Spinal cord (tissue), 9 donors: ENCODE measurements at regions not wholly inside any gene's neighbourhood (a gene's known extent, or its start where the extent isn't known, plus 50 kb on each side); places are given as distances from the start of the nearest gene placed in this dataset.

Experiments
- DNase-seq, 6 donors: peaks; one replicate each; pipeline versions ENCODE4 v3.0.0 to v3.0.0-alpha.2; 2013 to 2015; ENCODE audit warnings: low spot score in 6 of 6, low read depth in 4 of 6
- H3K27ac ChIP-seq: one replicate; pipeline ENCODE4 v1.5.1; 2013; ENCODE audit warnings: low read depth, low read length, control low read depth
- H3K27me3 ChIP-seq: one replicate; pipeline ENCODE4 v1.6.1; 2013; ENCODE audit warnings: low read length; ENCODE audit not compliant: control insufficient read depth, insufficient read depth
- H3K36me3 ChIP-seq: one replicate; pipeline ENCODE4 v1.6.1; 2013; ENCODE audit warnings: low read length; ENCODE audit not compliant: control insufficient read depth, insufficient read depth
- H3K4me1 ChIP-seq: one replicate; pipeline ENCODE4 v1.6.1; 2013; ENCODE audit warnings: low read length; ENCODE audit not compliant: control insufficient read depth, insufficient read depth
- H3K4me3 ChIP-seq: one replicate; pipeline ENCODE4 v1.5.1; 2013; ENCODE audit warnings: low read depth, low read length, control low read depth
- H3K9me3 ChIP-seq: one replicate; pipeline ENCODE4 v1.6.1; 2013; ENCODE audit warnings: low read length; ENCODE audit not compliant: control insufficient read depth, insufficient read depth
- WGBS: methylation state at CpG from one replicate; pipeline ENCODE4 v1.1.5; 2013; ENCODE audit warnings: missing lambda C conversion rate; ENCODE audit not compliant: insufficient coverage; 5-methylcytosine and 5-hydroxymethylcytosine counted together
- donor health status: healthy.

DNA sequence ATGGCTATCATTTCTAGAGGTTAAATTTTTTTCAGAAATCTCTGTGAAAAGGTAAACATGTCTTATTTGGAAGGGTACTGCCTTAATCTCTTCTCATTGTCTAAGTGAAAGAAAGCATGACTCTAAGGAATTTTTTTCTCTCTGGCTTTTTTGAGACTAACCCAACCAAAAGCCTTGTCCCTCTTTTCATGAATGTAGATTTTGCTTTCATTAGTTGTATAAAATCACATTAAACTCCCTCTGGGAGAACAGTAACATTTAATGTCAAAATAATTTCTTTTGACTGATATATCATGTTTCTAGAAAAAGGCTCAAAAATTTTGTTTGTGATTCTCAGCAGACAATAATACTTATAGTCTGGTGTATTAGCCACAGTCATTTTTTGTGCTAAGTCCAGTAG, 168.4 kb upstream of the SPOPL start:
- no peak for DNase-seq
- no peak overlapping the region for H3K4me3 ChIP-seq
- no peak overlapping the region for H3K27ac ChIP-seq
- no peaks in the 10 kb centered on the region for H3K27me3 ChIP-seq
- H3K36me3 ChIP-seq: no peaks in the 10 kb centered on the region
- no peaks in the 10 kb centered on the region for H3K4me1 ChIP-seq
- no peaks in the 10 kb centered on the region for H3K9me3 ChIP-seq

DNA sequence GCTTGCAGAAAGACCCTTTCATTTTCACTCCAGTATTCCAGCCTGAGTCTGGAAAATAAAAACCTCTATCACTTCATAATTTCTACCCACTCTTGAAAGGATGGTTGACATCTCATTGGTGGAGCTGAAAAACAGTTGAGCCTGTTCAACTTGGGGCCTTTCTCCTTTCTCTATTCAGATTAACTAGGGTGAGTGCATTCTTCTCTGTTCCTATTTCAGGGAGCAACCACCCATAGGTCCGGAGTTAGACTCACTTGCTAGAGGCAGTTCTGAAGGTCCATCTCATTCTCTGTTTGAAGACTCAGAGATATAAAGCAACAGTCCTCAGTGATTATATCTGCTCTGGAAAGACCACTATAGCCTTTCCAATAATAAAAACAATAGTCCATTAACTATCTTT, 167.9 kb upstream of the SPOPL start:
- 86% methylated on average over 1 of the region's 1 CpG for WGBS
- no peak for DNase-seq
- no peaks in the 10 kb centered on the region for H3K36me3 ChIP-seq
- no peak overlapping the region for H3K4me3 ChIP-seq
- H3K27ac ChIP-seq: no peak overlapping the region
- H3K9me3 ChIP-seq: no peaks in the 10 kb centered on the region
- H3K27me3 ChIP-seq: no peaks in the 10 kb centered on the region
- H3K4me1 ChIP-seq: no peaks in the 10 kb centered on the region

DNA sequence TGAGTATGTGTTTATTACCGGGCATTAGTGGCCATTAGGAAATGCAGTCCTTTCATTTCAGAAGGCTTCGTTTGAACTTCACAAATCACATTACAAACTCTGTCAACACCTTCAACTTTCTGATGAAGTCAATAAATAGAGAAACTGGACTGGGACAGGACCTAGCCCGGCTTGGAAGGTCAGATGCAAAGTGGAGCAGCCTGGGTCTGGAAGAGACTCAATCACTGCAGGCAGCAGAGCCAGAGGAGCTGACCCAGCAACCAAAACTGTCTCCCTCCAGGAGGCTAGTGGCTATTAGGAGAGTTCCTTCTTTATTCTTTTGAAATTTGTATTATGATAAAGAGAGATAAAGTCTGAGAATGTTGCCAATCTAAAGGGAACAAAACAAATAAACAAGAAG, 167.2 kb upstream of the SPOPL start:
- no CpG with 5 or more reads among the region's 3 CpGs for WGBS
- H3K4me3 ChIP-seq: no peak overlapping the region
- no peak for DNase-seq

DNA sequence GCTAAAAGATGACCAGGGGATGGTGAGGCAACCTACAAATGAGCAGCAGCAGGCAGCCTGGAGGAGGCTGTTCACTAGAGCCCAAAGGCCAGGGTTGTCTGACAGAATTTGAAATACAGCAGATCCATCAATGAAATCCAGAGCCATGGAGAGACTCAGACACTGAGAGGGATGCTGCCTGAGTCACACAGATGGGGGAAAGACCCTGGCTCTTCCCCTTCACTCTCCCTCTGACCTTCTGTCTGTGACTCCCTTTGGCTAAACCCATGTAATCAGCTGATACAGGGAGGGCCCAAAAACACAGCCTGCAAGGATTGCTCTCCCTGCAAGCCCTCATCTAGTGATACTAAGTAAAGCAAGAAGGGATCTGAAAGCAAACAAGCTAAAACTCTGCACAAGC, 166.5 kb upstream of the SPOPL start:
- no peaks in the 10 kb centered on the region for H3K9me3 ChIP-seq

More for the DNA sequence above, 167.2 kb upstream of the SPOPL start:
- Histone ChIP-seq H3K9me3 (no peaks in the 10 kb centered on the region), H3K36me3 (no peaks in the 10 kb centered on the region), H3K27me3 (no peaks in the 10 kb centered on the region), H3K4me1 (no peaks in the 10 kb centered on the region), H3K27ac (no peak overlapping the region)

DNA sequence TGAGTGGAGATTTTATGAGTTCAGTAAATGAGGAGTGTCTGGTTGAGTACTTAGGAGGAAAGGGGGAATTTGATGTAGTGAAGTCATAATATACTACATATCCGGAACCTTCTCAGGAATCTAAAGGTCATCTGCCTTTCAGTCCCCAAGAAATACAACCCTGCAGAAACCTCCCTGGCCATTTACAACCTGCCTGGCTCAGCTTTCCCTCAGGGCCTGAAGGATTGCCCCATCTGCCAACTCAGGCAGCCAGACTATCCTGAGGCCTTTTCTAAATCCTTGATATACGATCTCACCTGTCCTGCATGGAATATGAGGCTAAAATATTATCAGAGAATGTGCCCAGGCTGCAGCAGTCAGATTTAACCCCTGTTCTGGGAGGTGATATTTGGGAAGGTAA, 165.4 kb upstream of the SPOPL start:
- DNase-seq: no peak
- H3K36me3 ChIP-seq: no peaks in the 10 kb centered on the region
- H3K4me1 ChIP-seq: no peaks in the 10 kb centered on the region
- H3K4me3 ChIP-seq: no peak overlapping the region
- no peaks in the 10 kb centered on the region for H3K9me3 ChIP-seq
- no peak overlapping the region for H3K27ac ChIP-seq
- WGBS: 100% methylated on average over 2 of the region's 2 CpGs
- no peaks in the 10 kb centered on the region for H3K27me3 ChIP-seq

More for the DNA sequence above, 166.5 kb upstream of the SPOPL start:
- DNase-seq: no peak
- Histone ChIP-seq H3K4me1 (no peaks in the 10 kb centered on the region), H3K36me3 (no peaks in the 10 kb centered on the region), H3K27ac (no peak overlapping the region), H3K27me3 (no peaks in the 10 kb centered on the region), H3K4me3 (no peak overlapping the region)

DNA sequence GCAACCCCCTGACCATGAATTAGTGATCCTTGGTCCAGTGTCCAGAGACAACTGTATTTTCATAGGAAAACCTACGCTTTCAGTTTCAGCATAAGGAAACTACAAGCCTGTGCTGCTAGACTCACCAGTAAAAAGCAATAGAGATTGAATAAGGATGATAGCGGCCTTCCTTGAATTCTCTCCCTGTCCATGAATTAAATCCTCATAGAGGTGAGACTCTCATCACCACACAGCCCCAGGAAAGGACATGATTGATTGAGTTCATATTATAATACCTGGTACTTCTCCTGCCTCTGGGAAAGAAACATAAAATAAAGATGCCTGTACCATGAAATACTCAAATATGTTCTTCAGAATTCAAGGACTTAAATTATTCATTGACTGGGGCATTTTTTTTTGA, 146.3 kb upstream of the SPOPL start:
- peak in 1 of 6 donors; percentile 56 for DNase-seq
- H3K27ac ChIP-seq: no peak overlapping the region
- no CpG with 5 or more reads among the region's 2 CpGs for WGBS

DNA sequence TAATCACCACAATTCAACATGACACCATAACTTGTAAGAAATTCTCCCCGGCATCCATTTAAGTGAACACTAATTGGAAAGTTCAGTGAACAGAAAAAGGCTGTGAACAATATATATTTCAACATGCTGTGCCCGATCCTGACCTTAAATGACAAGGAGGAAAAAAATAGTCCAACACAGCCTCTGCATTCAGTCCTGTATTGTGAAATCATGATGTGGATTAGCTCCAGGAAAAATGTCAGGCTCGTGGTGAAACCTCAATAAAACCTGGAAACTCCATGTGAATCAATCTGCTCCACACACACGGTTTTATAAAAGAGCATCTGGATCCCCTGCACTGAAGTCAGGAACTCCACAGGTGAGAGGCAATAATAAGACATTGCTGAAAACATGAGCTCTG, 145.4 kb upstream of the SPOPL start:
- Histone ChIP-seq H3K4me1 (no peaks in the 10 kb centered on the region), H3K27ac (no peak overlapping the region), H3K36me3 (no peaks in the 10 kb centered on the region), H3K27me3 (no peaks in the 10 kb centered on the region), H3K4me3 (no peak overlapping the region), H3K9me3 (no peaks in the 10 kb centered on the region)
- WGBS: 15% methylated on average over 2 of the region's 4 CpGs
- peak in 2 of 6 donors; percentile 4 to 65 for DNase-seq

More for the DNA sequence above, 146.3 kb upstream of the SPOPL start:
- Histone ChIP-seq H3K27me3 (no peaks in the 10 kb centered on the region), H3K4me1 (no peaks in the 10 kb centered on the region), H3K9me3 (no peaks in the 10 kb centered on the region), H3K4me3 (no peak overlapping the region), H3K36me3 (no peaks in the 10 kb centered on the region)

DNA sequence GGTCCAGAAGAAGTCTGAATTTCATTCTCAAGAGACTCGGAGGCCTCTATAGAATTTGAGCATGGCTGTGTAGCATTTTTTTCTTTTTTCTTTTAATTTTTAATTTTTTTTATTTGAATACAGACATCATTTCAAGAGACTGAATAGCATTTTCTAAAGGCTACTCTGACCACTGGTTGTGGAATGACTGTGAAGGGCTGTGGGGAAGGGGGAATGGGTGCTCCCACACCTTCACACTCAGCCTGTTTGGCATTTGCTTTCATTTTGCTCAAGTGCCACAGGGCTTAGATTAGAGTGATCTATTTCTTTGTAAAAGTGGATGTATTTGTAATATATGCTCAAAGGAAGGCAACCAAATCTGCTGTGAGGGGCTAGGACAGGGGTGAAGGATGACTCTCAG, 142.0 kb upstream of the SPOPL start:
- Histone ChIP-seq H3K36me3 (no peaks in the 10 kb centered on the region), H3K4me1 (no peaks in the 10 kb centered on the region), H3K27ac (no peak overlapping the region), H3K4me3 (no peak overlapping the region), H3K9me3 (no peaks in the 10 kb centered on the region), H3K27me3 (no peaks in the 10 kb centered on the region)
- WGBS: no CpG with 5 or more reads among the region's 1 CpG
- DNase-seq: no peak

DNA sequence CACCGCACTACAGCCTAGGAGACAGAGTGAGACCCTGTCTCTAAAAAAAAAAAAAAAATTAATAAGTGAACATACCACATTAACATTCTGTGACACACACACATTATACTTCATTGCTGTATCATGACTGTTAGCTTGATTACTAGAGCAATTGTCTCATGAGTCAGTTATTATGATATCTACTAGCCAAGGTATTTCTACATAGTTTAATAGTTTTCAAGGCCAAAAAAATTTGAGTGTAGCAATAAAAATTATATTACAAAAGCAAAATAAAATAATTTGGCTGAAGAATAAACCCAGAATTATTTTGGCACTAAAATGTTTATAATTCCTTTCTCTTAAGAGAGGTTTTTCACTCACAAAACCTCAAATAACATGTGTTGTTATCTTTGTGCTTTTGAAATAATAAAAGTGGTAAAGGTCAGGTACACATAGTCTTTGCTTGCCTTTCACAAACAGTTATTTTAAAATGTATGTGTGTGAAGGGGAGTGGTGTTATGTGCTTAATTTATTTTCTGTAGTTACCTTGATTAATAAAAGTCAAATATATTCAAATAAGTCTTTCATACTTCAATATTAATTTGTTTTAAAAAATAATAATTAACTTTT, 136.9 kb upstream of the SPOPL start:
- no CpG with 5 or more reads among the region's 1 CpG for WGBS
- H3K27me3 ChIP-seq: no peaks in the 10 kb centered on the region

DNA sequence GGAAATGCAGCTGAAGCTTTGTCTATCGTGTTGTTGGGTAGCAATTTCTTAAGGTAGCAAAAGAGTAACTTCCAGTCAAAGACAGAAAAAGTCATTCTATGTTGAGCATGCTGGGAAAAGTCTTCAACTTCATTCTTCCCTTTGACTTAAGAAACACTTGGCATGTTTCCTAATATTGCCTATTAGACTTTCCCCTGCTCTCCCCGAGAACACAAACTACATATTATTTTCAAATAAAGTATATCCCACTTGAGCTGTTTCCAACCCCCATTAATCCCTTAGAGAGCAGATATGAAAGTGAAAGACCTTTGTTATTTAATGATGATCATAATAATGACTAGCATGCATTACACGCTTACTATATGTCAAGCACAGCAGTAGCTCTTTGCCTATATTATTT, 136.0 kb upstream of the SPOPL start:
- Histone ChIP-seq H3K36me3 (no peaks in the 10 kb centered on the region), H3K4me3 (no peak overlapping the region), H3K4me1 (no peaks in the 10 kb centered on the region), H3K9me3 (no peaks in the 10 kb centered on the region), H3K27me3 (no peaks in the 10 kb centered on the region), H3K27ac (no peak overlapping the region)
- no CpG with 5 or more reads among the region's 3 CpGs for WGBS
- no peak for DNase-seq

More for the DNA sequence above, 136.9 kb upstream of the SPOPL start:
- DNase-seq: no peak
- no peak overlapping the region for H3K27ac ChIP-seq
- H3K36me3 ChIP-seq: no peaks in the 10 kb centered on the region
- no peak overlapping the region for H3K4me3 ChIP-seq
- no peaks in the 10 kb centered on the region for H3K9me3 ChIP-seq
- no peaks in the 10 kb centered on the region for H3K4me1 ChIP-seq
